ENCODE measurements at regions not wholly inside any gene's neighbourhood (a gene's known extent, or its start where the extent isn't known, plus 50 kb on each side); places are given as distances from the start of the nearest gene placed in this dataset.

DNA sequence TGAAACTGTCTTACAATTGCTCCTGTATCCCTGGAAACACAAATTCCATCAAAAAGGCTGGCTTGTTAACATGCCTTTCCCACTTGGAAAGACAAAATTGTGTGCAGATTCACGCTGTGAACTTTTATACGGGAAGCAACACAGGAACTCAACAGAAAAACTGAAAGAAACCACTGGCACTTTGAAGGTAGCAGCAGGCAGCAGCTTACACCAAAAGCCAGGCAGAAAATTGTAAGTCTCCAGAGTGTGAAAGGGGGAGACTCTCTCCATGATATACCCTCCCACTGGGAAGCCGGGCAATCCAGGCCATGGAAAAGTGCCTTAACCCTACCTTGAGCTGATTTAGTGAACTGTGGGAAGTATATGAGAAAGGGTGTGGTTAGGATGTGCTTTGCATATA, 943.7 kb downstream of the CDH18 start:
- TF ChIP-seq, protein P1, sequence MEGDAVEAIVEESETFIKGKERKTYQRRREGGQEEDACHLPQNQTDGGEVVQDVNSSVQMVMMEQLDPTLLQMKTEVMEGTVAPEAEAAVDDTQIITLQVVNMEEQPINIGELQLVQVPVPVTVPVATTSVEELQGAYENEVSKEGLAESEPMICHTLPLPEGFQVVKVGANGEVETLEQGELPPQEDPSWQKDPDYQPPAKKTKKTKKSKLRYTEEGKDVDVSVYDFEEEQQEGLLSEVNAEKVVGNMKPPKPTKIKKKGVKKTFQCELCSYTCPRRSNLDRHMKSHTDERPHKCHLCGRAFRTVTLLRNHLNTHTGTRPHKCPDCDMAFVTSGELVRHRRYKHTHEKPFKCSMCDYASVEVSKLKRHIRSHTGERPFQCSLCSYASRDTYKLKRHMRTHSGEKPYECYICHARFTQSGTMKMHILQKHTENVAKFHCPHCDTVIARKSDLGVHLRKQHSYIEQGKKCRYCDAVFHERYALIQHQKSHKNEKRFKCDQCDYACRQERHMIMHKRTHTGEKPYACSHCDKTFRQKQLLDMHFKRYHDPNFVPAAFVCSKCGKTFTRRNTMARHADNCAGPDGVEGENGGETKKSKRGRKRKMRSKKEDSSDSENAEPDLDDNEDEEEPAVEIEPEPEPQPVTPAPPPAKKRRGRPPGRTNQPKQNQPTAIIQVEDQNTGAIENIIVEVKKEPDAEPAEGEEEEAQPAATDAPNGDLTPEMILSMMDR (IDR thresholded peaks at IDR 0.05; ENCODE audit: insufficient read depth, low read length) = no peak
- no peak overlapping the region for H3K4me3 ChIP-seq (ENCODE audit: low read depth, low read length)
- no peak for DNase-seq (ENCODE audit: low read depth)

DNA sequence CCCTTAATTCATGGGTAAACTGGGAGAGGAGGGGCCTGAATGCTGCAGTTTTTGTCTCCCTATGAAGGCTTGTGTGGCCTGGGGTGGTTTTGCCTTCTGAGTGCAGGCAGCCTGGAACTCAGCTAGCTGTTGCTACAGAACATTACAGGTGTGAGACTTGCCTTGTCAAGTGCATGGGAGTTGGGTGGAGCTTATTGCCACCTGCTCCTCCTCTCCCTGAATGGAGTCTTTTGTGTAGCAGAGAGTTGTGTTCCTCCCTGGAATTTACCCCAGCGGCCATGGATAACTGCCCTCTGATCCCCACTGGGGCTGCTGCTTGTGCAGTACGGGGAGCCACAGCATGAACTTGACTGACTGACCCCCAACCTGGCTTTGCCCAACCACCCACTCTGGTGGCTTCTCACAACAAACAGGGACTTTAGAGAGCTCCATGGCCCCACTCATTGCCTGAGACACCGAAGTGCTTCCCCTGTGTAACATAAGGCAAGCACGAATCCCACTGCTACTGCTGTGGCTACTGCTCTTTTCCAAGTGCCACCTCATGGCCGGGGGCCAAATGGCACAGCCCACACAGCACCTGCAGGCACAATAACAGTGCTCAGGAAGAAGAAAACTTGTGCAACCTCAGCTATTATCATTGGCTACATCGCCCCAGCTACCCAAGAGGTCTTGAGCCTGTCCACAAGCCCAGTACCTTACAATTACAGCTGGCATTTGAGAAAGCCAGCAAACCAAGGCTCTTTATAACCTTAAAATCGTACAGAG, 942.9 kb downstream of the CDH18 start:
- no peak for DNase-seq (ENCODE audit: low read depth)
- H3K4me3 ChIP-seq (ENCODE audit: low read depth, low read length) = no peak overlapping the region
- TF ChIP-seq, protein P1 (IDR thresholded peaks at IDR 0.05; ENCODE audit: insufficient read depth, low read length) = no peak

DNA sequence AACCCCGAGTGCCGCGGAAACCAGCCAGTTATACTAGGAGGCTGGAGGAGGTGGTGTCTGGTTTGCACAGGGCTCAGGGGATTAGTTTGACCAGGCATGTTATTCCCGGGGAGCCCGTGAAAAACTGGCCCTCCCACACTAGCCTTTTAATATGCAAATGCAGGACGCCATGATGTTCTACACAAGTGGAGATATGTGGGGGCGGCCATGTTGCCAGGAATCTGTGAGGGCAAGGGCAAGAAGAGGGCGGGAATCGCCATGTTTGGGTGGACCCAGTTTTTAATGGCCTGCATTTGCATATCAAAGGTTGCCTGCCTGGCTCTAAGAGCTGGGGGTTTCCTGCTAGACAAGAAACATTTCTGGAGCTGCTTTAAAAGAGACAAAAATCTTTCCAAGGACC, 940.7 kb downstream of the CDH18 start:
- no peak overlapping the region for H3K4me3 ChIP-seq (ENCODE audit: low read depth, low read length)
- TF ChIP-seq, protein P1 (IDR thresholded peaks at IDR 0.05; ENCODE audit: insufficient read depth, low read length) = no peak
- DNase-seq (ENCODE audit: low read depth) = no peak

DNA sequence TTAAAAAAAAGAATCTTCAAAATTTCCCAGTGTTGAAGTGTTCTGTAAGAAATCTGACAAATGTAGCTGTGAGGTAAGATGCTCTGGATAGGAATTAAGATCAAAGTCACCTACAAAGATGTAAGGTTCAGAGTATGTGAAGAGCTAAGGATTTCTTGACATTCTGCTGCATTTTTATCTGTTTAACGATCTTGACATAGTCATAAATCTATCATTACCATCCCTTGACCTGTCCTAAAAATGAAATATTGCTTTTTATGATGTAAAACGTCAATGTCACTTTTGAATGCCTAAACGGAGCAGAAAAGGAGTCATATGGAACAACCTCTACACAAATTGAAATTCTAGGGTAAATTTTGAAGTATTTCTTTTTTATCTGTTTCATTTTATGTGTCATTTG, 939.3 kb downstream of the CDH18 start:
- no peak for DNase-seq (ENCODE audit: low read depth)
- H3K4me3 ChIP-seq (ENCODE audit: low read depth, low read length) = no peak overlapping the region
- TF ChIP-seq, protein P1 (IDR thresholded peaks at IDR 0.05; ENCODE audit: insufficient read depth, low read length) = no peak

DNA sequence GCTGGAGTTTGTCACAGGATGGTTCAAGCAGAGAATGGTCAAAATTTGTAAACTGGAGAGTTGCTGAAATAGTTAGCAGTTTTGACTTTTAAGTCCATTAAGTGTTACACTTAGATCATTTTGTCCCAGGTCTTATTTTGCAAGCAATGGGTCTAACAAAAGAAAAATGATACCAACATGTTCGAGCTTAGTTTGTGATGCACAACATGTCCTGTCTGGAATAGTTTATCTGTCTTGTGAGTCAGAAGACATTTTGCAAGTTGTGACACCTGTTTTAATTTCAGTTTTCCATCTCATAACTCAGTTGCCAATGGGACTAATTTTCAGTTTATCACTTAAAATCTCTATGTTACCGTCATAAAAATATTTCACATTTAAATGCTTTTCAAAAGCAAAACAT, 929.8 kb downstream of the CDH18 start:
- TF ChIP-seq, protein P1 (IDR thresholded peaks at IDR 0.05; ENCODE audit: insufficient read depth, low read length) = no peak
- H3K4me3 ChIP-seq (ENCODE audit: low read depth, low read length) = no peak overlapping the region
- DNase-seq (ENCODE audit: low read depth) = no peak

DNA sequence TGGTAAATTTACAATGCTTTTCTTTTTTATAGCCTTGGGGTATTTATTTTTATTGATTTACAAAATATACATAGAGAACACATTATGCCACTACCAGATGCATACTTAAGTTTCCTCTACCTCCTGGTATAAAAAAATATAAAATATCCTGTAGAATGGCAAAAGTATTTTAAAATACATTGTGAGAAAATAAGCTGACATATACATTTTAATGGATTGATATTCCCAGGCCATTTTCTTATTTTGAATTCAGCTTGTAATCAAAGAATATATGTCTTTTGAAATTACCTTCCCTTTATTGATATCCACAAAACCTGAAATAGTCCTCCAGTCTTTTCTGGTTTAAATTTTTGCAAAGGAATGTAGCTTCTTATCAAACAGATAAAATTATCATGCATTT, 923.9 kb downstream of the CDH18 start:
- H3K4me3 ChIP-seq (ENCODE audit: low read depth, low read length) = no peak overlapping the region
- TF ChIP-seq, protein P1 (IDR thresholded peaks at IDR 0.05; ENCODE audit: insufficient read depth, low read length) = no peak
- DNase-seq (ENCODE audit: low read depth) = no peak

DNA sequence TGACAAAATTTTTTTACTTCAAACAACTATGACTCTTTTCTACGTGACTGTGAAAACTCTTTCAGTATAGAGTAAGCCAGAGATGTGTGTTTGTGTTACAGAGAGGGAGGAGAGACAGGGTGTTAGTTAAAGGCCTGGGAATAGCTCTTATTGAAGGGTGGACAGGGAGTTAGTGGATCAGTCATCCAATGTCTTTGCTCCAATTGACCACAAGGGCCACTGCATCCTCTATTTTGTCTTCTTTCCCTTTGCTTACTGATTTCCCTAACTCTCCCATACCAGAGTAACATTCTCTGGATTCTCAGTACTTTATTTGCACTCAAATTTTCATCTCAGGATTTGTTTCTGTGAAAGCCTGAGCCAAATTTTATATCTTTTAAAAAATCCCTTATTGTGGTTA, 920.3 kb downstream of the CDH18 start:
- TF ChIP-seq, protein P1 (IDR thresholded peaks at IDR 0.05; ENCODE audit: insufficient read depth, low read length) = no peak
- DNase-seq (ENCODE audit: low read depth) = no peak
- no peak overlapping the region for H3K4me3 ChIP-seq (ENCODE audit: low read depth, low read length)

Measured in fibroblast of the aortic adventitia (primary cell).